DND-41 (cell line): ENCODE measurements at regions not wholly inside any gene's neighbourhood (a gene's known extent, or its start where the extent isn't known, plus 50 kb on each side); places are given as distances from the start of the nearest gene placed in this dataset.

Source experiments
- ATAC-seq: fragments of 200-7000 bp; cut with Tn5 transposase; 3 replicates; pipeline ENCODE4 v1.9.1; 2021; ENCODE audit warnings: low read depth; ENCODE audit not compliant: insufficient read depth
- DNase-seq: peaks from one replicate; pipeline ENCODE4 v3.0.0-alpha.2; 2020
- H2AFZ ChIP-seq: 2 replicates; pipeline ENCODE4 v1.6.0; 2012; ENCODE audit warnings: low read depth, low read length
- H3K27ac ChIP-seq: 2 replicates; pipeline ENCODE4 v1.5.1; 2012; ENCODE audit warnings: low read length, inconsistent platforms
- H3K27me3 ChIP-seq: fragments of 200-600 bp; sonication (generic); 2 replicates; pipeline ENCODE4 v1.6.0; 2012; ENCODE audit warnings: low read length, mild to moderate bottlenecking, inconsistent platforms; ENCODE audit not compliant: insufficient read depth, poor library complexity
- H3K36me3 ChIP-seq: 2 replicates; pipeline ENCODE4 v1.5.1; 2012; ENCODE audit warnings: low read length, inconsistent platforms; ENCODE audit not compliant: insufficient read depth
- H3K4me1 ChIP-seq: 2 replicates; pipeline ENCODE4 v1.5.1; 2012; ENCODE audit warnings: mild to moderate bottlenecking, low read length; ENCODE audit not compliant: insufficient read depth
- H3K4me2 ChIP-seq: 2 replicates; pipeline ENCODE4 v1.6.0; 2012; ENCODE audit warnings: mild to moderate bottlenecking, moderate library complexity, low read length, inconsistent platforms; ENCODE audit not compliant: insufficient read depth
- H3K4me3 ChIP-seq, 2 experiments: fragments of 200-600 bp in 1 of 2; shearing (Covaris generic) in 1 of 2; 2 replicates each; pipeline ENCODE4 v1.5.1; 2012 to 2016; ENCODE audit warnings: inconsistent platforms in 2 of 2, low read length in 2 of 2, mild to moderate bottlenecking in 2 of 2, low read depth in 1 of 2, moderate library complexity in 1 of 2
- H3K79me2 ChIP-seq: 2 replicates; pipeline ENCODE4 v1.6.0; 2012; ENCODE audit warnings: low read length, inconsistent platforms; ENCODE audit not compliant: insufficient read depth
- H3K9ac ChIP-seq: 2 replicates; pipeline ENCODE4 v1.6.0; 2012; ENCODE audit warnings: low read depth, mild to moderate bottlenecking, inconsistent platforms, low read length, moderate library complexity
- H3K9me3 ChIP-seq: 2 replicates; pipeline ENCODE4 v1.5.1; 2012; ENCODE audit warnings: low read length, moderate library complexity, mild to moderate bottlenecking, inconsistent platforms; ENCODE audit not compliant: insufficient read depth, severe bottlenecking
- H4K20me1 ChIP-seq: 2 replicates; pipeline ENCODE4 v1.6.0; 2012; ENCODE audit warnings: low read length; ENCODE audit not compliant: insufficient read depth
- EZH2 ChIP-seq: IDR thresholded peaks from 3 replicates; pipeline ENCODE4 v1.6.1; 2012; ENCODE audit warnings: borderline replicate concordance, low read depth, mild to moderate bottlenecking, moderate library complexity, low read length, inconsistent platforms; ENCODE audit not compliant: severe bottlenecking
- TF ChIP-seq, protein P1 (sequence below): IDR thresholded peaks from 2 replicates; pipeline ENCODE4 v1.5.1; 2012; ENCODE audit warnings: borderline replicate concordance, low read length, moderate library complexity, mild to moderate bottlenecking; ENCODE audit not compliant: poor library complexity, severe bottlenecking; ENCODE audit errors: extremely low read depth

DNA sequence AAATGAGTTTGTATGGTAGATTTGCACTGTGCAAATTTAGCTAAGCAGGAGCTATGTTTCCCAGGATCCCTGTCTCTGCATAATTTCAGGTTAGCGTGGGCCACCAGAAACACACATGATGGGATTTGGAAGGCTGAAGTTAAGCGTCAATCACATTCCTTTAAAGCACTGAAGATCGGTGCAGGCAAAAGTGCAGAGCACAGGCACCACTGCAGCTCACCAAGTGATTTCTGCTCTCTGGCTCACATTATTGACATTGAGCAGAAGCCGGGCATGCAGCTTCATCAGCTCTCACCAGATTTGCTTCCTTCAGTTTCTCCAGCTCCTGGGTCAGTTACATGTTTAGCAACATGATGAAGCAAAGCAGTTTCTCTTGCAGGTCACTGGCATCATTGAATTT is 256.4 kb upstream of the TGFBR2 start:
- Histone ChIP-seq H3K9ac (no peak overlapping the region), H3K4me1 (peaks cover 86% of the 10 kb centered on the region), H3K9me3 (no peaks in the 10 kb centered on the region), H3K27me3 (no peaks in the 10 kb centered on the region), H3K79me2 (no peaks in the 10 kb centered on the region), H3K4me3 (no peak overlapping the region), H4K20me1 (no peaks in the 10 kb centered on the region), H3K27ac (peak overlapping the region; percentile 42), H3K4me2 (no peak overlapping the region), H2AFZ (no peak overlapping the region), H3K36me3 (no peaks in the 10 kb centered on the region)
- ATAC-seq: no peak
- no peak for DNase-seq
- TF ChIP-seq, protein P1, sequence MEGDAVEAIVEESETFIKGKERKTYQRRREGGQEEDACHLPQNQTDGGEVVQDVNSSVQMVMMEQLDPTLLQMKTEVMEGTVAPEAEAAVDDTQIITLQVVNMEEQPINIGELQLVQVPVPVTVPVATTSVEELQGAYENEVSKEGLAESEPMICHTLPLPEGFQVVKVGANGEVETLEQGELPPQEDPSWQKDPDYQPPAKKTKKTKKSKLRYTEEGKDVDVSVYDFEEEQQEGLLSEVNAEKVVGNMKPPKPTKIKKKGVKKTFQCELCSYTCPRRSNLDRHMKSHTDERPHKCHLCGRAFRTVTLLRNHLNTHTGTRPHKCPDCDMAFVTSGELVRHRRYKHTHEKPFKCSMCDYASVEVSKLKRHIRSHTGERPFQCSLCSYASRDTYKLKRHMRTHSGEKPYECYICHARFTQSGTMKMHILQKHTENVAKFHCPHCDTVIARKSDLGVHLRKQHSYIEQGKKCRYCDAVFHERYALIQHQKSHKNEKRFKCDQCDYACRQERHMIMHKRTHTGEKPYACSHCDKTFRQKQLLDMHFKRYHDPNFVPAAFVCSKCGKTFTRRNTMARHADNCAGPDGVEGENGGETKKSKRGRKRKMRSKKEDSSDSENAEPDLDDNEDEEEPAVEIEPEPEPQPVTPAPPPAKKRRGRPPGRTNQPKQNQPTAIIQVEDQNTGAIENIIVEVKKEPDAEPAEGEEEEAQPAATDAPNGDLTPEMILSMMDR: no peak
- TF ChIP-seq EZH2: no peak

GRCh38 chr3:30350901-30351300 is 255.5 kb upstream of the TGFBR2 start:
- ATAC-seq (no peak), DNase-seq (no peak)
- Histone ChIP-seq H3K27ac (no peak overlapping the region), H4K20me1 (no peaks in the 10 kb centered on the region), H3K27me3 (no peaks in the 10 kb centered on the region), H3K9ac (no peak overlapping the region), H3K79me2 (no peaks in the 10 kb centered on the region), H3K4me3 (no peak overlapping the region), H3K36me3 (no peaks in the 10 kb centered on the region), H2AFZ (no peak overlapping the region), H3K9me3 (no peaks in the 10 kb centered on the region), H3K4me2 (no peak overlapping the region), H3K4me1 (peaks cover 95% of the 10 kb centered on the region)
- no peak for TF ChIP-seq EZH2
- TF ChIP-seq, protein P1: no peak

DNA sequence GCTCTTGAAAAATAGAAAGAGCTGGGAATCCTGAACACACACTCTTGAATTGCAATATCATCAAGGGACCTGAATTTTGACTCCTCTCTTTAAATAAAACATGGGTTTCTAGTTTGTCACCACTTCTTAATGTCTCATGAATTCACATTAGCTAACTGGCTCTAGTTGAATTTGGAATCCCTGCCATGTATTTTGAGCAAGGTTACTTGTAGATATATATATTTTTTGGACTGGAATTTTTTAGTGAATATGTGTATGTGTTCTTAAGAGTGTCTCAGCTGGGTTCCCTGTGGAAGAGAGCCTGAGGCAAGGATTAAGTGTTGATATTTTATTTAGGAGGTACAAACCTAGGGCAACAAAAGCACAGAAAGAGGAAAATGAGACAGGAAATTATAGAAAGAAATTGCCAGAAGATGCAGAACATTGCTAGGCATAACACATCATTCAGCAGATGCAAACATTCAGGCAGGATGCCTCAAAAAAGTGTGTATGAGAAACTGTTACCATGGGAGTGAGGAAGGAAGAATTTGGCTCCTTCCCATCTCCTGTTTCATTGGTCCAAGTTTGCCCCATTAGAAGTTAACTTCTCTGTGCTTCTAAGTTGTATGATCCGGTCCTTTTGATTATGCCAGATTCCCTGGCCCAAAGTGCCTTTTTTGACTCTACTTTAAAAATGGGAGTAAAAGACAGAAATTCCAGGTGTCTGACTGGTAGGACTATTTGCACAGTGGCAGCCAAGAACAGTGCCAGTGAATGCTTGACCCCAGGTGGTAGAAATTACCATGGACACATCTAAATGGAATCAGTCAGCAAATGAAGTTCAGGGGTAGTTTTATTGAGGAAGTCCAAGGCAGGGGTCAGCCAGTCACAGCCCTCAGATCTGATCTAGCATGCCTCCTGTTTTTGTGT is 253.7 kb upstream of the TGFBR2 start:
- H3K27ac ChIP-seq: peak overlapping the region; percentile 92
- TF ChIP-seq EZH2: no peak
- TF ChIP-seq, protein P1: no peak

More for the DNA sequence above, 253.7 kb upstream of the TGFBR2 start:
- H3K79me2 ChIP-seq: no peaks in the 10 kb centered on the region
- H3K36me3 ChIP-seq: no peaks in the 10 kb centered on the region
- H3K4me3 ChIP-seq: no peak overlapping the region
- peaks cover 89% of the 10 kb centered on the region for H3K4me1 ChIP-seq
- peak overlapping the region; percentile 44; the same call in 1 of the 2 replicates for H3K4me2 ChIP-seq
- H4K20me1 ChIP-seq: no peaks in the 10 kb centered on the region
- peak overlapping the region; percentile 40; the same call in 1 of the 2 replicates for H3K9ac ChIP-seq
- no peak for ATAC-seq
- no peaks in the 10 kb centered on the region for H3K9me3 ChIP-seq
- H2AFZ ChIP-seq: no peak overlapping the region; the same call in 1 of the 2 replicates
- no peak for DNase-seq
- no peaks in the 10 kb centered on the region for H3K27me3 ChIP-seq
